ENCODE measurements at regions not wholly inside any gene's neighbourhood (a gene's known extent, or its start where the extent isn't known, plus 50 kb on each side); places are given as distances from the start of the nearest gene placed in this dataset.
"Not testable (repeated sequence)": the region's sequence is repeated elsewhere in the genome, so short reads cannot be mapped to it uniquely, and the experiment has no call there.

GRCh38 chr12:17286874-17287273, 680.9 kb upstream of the LMO3 start:
- H3K9me3 ChIP-seq (ENCODE audit: low read depth) = no peaks in the 10 kb centered on the region

GRCh38 chr12:17284873-17285272, 678.9 kb upstream of the LMO3 start:
- H3K4me3 ChIP-seq = no peak overlapping the region

More at GRCh38 chr12:17286874-17287273, 680.9 kb upstream of the LMO3 start:
- H3K27ac ChIP-seq = no peak overlapping the region
- no peak overlapping the region for H3K4me3 ChIP-seq
- no peaks in the 10 kb centered on the region for H3K27me3 ChIP-seq
- no peaks in the 10 kb centered on the region for H3K36me3 ChIP-seq
- no peak for DNase-seq (ENCODE audit: low read depth in 1 of 2, low spot score in 1 of 2)
- TF ChIP-seq, protein P1, sequence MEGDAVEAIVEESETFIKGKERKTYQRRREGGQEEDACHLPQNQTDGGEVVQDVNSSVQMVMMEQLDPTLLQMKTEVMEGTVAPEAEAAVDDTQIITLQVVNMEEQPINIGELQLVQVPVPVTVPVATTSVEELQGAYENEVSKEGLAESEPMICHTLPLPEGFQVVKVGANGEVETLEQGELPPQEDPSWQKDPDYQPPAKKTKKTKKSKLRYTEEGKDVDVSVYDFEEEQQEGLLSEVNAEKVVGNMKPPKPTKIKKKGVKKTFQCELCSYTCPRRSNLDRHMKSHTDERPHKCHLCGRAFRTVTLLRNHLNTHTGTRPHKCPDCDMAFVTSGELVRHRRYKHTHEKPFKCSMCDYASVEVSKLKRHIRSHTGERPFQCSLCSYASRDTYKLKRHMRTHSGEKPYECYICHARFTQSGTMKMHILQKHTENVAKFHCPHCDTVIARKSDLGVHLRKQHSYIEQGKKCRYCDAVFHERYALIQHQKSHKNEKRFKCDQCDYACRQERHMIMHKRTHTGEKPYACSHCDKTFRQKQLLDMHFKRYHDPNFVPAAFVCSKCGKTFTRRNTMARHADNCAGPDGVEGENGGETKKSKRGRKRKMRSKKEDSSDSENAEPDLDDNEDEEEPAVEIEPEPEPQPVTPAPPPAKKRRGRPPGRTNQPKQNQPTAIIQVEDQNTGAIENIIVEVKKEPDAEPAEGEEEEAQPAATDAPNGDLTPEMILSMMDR (IDR thresholded peaks at IDR 0.05; ENCODE audit: low read depth, low read length) = no peak
- H3K4me1 ChIP-seq (ENCODE audit: low read depth) = no peaks in the 10 kb centered on the region

DNA sequence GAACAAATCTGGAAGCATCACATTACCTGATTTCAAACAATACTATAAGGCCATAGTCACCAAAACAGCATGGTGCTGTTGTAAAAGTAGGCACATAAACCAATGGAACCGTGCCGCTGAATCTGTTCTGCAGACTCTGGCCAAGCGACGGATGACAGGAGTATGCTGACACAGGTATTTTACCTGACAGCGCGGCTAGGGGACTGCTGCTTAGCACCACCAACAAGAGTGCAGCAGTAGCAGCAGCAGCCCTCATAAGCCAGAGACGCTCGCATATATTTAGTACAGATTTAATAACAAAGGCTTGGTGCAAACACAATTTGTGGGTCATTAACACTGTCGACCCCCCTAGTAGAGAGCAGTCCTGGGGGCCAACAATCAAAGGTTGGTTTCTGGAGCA, 677.6 kb upstream of the LMO3 start:
- Histone ChIP-seq H3K4me3 (no peak overlapping the region), H3K9me3 (ENCODE audit: low read depth) (no peaks in the 10 kb centered on the region), H3K27me3 (no peaks in the 10 kb centered on the region), H3K27ac (no peak overlapping the region), H3K4me1 (ENCODE audit: low read depth) (no peaks in the 10 kb centered on the region), H3K36me3 (no peaks in the 10 kb centered on the region)
- DNase-seq (ENCODE audit: low read depth in 1 of 2, low spot score in 1 of 2) = no peak
- TF ChIP-seq, protein P1 (IDR thresholded peaks at IDR 0.05; ENCODE audit: low read depth, low read length) = no peak

More at GRCh38 chr12:17284873-17285272, 678.9 kb upstream of the LMO3 start:
- H3K9me3 ChIP-seq (ENCODE audit: low read depth) = no peaks in the 10 kb centered on the region
- no peaks in the 10 kb centered on the region for H3K4me1 ChIP-seq (ENCODE audit: low read depth)
- no peak overlapping the region for H3K27ac ChIP-seq
- H3K27me3 ChIP-seq = no peaks in the 10 kb centered on the region
- no peak for DNase-seq (ENCODE audit: low read depth in 1 of 2, low spot score in 1 of 2)
- TF ChIP-seq, protein P1 (IDR thresholded peaks at IDR 0.05; ENCODE audit: low read depth, low read length) = no peak
- no peaks in the 10 kb centered on the region for H3K36me3 ChIP-seq

- H3K4me3 ChIP-seq; H3K27me3 ChIP-seq; H3K27ac ChIP-seq; H3K9me3 ChIP-seq (ENCODE audit: low read depth); DNase-seq (ENCODE audit: low read depth in 1 of 2, low spot score in 1 of 2); H3K4me1 ChIP-seq (ENCODE audit: low read depth); H3K36me3 ChIP-seq: not testable (repeated sequence)
Measured at GRCh38 chr12:17282169-17282568, 676.2 kb upstream of the LMO3 start.

- Histone ChIP-seq H3K9me3 (ENCODE audit: low read depth) (no peaks in the 10 kb centered on the region), H3K27me3 (no peaks in the 10 kb centered on the region), H3K4me3 (no peak overlapping the region), H3K4me1 (ENCODE audit: low read depth) (no peaks in the 10 kb centered on the region), H3K36me3 (no peaks in the 10 kb centered on the region), H3K27ac (no peak overlapping the region)
- TF ChIP-seq, protein P1 (IDR thresholded peaks at IDR 0.05; ENCODE audit: low read depth, low read length) = no peak
- peak in 1 of 2 donors; percentile 8 for DNase-seq (ENCODE audit: low read depth in 1 of 2, low spot score in 1 of 2)
Measured at GRCh38 chr12:17278946-17279345, 673.0 kb upstream of the LMO3 start.

GRCh38 chr12:17276196-17276595, 670.2 kb upstream of the LMO3 start:
- Histone ChIP-seq H3K9me3 (ENCODE audit: low read depth) (no peaks in the 10 kb centered on the region), H3K27ac (no peak overlapping the region), H3K4me3 (no peak overlapping the region), H3K4me1 (ENCODE audit: low read depth) (no peaks in the 10 kb centered on the region), H3K36me3 (no peaks in the 10 kb centered on the region), H3K27me3 (no peaks in the 10 kb centered on the region)
- DNase-seq (ENCODE audit: low read depth in 1 of 2, low spot score in 1 of 2) = no peak
- TF ChIP-seq, protein P1 (IDR thresholded peaks at IDR 0.05; ENCODE audit: low read depth, low read length) = no peak

Measured in cardiac muscle cell (in vitro differentiated cells and primary cell).